IMR-90 (cell line): ENCODE measurements at regions not wholly inside any gene's neighbourhood (a gene's known extent, or its start where the extent isn't known, plus 50 kb on each side); places are given as distances from the start of the nearest gene placed in this dataset.

Experiments used
- ATAC-seq: fragments of 200-7000 bp; cut with Tn5 transposase; 2 replicates; pipeline ENCODE4 v1.9.1; 2020; ENCODE audit warnings: low read depth, mild to moderate bottlenecking, moderate library complexity
- BruUV-seq: library from RNA; stranded (reverse); fragments of 400-500 nt; replicated peaks from 2 replicates; lab custom pipeline; 2021; lab: Mats Ljungman, UMichigan
- CTCF ChIA-PET: fragments of 300-600 bp; formaldehyde crosslinking; extraction: SDS; loops from one replicate; lab custom pipeline; 2021; ENCODE audit warnings: antibody characterized with exemption; lab: Yijun Ruan, JAX
- POLR2A ChIA-PET: fragments of 300-600 bp; sonication (Branson Sonifier 250); formaldehyde crosslinking; loops from one replicate; lab custom pipeline; 2022; ENCODE audit warnings: antibody characterized with exemption; ENCODE audit not compliant: unreplicated experiment; lab: Charles Lee
- DNase-seq: peaks from one replicate; pipeline ENCODE4 v3.0.0; 2013
- H2AFZ ChIP-seq: replicated peaks from 2 replicates; pipeline ENCODE3; 2013; ENCODE audit warnings: low read length, mild to moderate bottlenecking; ENCODE audit not compliant: poor library complexity
- H2AK5ac ChIP-seq: 2 replicates; pipeline ENCODE4 v1.6.1; 2013; ENCODE audit warnings: low read depth, low read length, inconsistent platforms
- H2AK9ac ChIP-seq: replicated peaks from 2 replicates; pipeline ENCODE3; 2013; ENCODE audit warnings: mild to moderate bottlenecking, low read depth, low read length, moderate library complexity; ENCODE audit not compliant: poor library complexity
- H2BK120ac ChIP-seq: 2 replicates; pipeline ENCODE4 v1.6.1; 2013; ENCODE audit warnings: low read depth, low read length, inconsistent platforms
- H2BK15ac ChIP-seq: 3 replicates; pipeline ENCODE4 v1.6.1; 2013; ENCODE audit warnings: low read depth, low read length, inconsistent platforms
- H2BK20ac ChIP-seq: 2 replicates; pipeline ENCODE4 v1.6.1; 2013; ENCODE audit warnings: low read depth, mild to moderate bottlenecking, inconsistent platforms, low read length, moderate library complexity
- H2BK5ac ChIP-seq: 2 replicates; pipeline ENCODE4 v1.6.1; 2013; ENCODE audit warnings: mild to moderate bottlenecking, low read depth, low read length, inconsistent platforms; ENCODE audit not compliant: poor library complexity, severe bottlenecking
- H3K14ac ChIP-seq: replicated peaks from 2 replicates; pipeline ENCODE4 v1.6.1; 2013; ENCODE audit warnings: low read depth, low read length, inconsistent platforms
- H3K18ac ChIP-seq: 2 replicates; pipeline ENCODE4 v1.6.1; 2013; ENCODE audit warnings: low read depth, low read length, control low read depth
- H3K23ac ChIP-seq: 2 replicates; pipeline ENCODE4 v1.6.1; 2013; ENCODE audit warnings: low read depth, low read length, inconsistent platforms
- H3K27ac ChIP-seq: 2 replicates; pipeline ENCODE4 v1.5.1; 2013; ENCODE audit warnings: mild to moderate bottlenecking, control low read depth, low read length; ENCODE audit not compliant: insufficient read depth
- H3K27me3 ChIP-seq: 2 replicates; pipeline ENCODE4 v1.6.1; 2013; ENCODE audit warnings: low read length; ENCODE audit not compliant: control insufficient read depth, insufficient read depth
- H3K36me3 ChIP-seq: 2 replicates; pipeline ENCODE4 v1.6.1; 2013; ENCODE audit warnings: low read length, mixed read lengths; ENCODE audit not compliant: control insufficient read depth, insufficient read depth
- H3K4ac ChIP-seq: 2 replicates; pipeline ENCODE4 v1.6.1; 2013; ENCODE audit warnings: low read depth, low read length, inconsistent platforms
- H3K4me1 ChIP-seq: 2 replicates; pipeline ENCODE4 v1.6.1; 2013; ENCODE audit warnings: low read length, mixed read lengths; ENCODE audit not compliant: control insufficient read depth, insufficient read depth
- H3K4me2 ChIP-seq: 2 replicates; pipeline ENCODE4 v1.6.1; 2013; ENCODE audit warnings: low read depth, mild to moderate bottlenecking, control low read depth, low read length, moderate library complexity
- H3K4me3 ChIP-seq: 2 replicates; pipeline ENCODE4 v1.5.1; 2013; ENCODE audit warnings: low read depth, mild to moderate bottlenecking, control low read depth, low read length, moderate library complexity; ENCODE audit not compliant: insufficient read depth
- H3K56ac ChIP-seq: 2 replicates; pipeline ENCODE4 v1.6.1; 2013; ENCODE audit warnings: low read length, inconsistent platforms; ENCODE audit not compliant: insufficient read depth; ENCODE audit errors: extremely low read depth
- H3K79me1 ChIP-seq, 2 experiments: 2 replicates each; pipeline ENCODE4 v1.6.1; 2013; ENCODE audit warnings: low read length in 2 of 2, inconsistent platforms in 1 of 2, low read depth in 1 of 2
- H3K9ac ChIP-seq: 2 replicates; pipeline ENCODE4 v1.6.1; 2013; ENCODE audit warnings: low read depth, low read length, control low read depth
- H3K9me1 ChIP-seq: 2 replicates; pipeline ENCODE4 v1.6.1; 2013; ENCODE audit warnings: low read length, inconsistent platforms; ENCODE audit not compliant: insufficient read depth
- H3K9me3 ChIP-seq: 2 replicates; pipeline ENCODE4 v1.6.1; 2013; ENCODE audit warnings: low read length; ENCODE audit not compliant: control insufficient read depth, insufficient read depth
- H4K20me1 ChIP-seq: 2 replicates; pipeline ENCODE4 v1.6.1; 2013; ENCODE audit warnings: low read length, inconsistent platforms; ENCODE audit not compliant: insufficient read depth
- H4K5ac ChIP-seq: 2 replicates; pipeline ENCODE4 v1.6.1; 2013; ENCODE audit warnings: mild to moderate bottlenecking, low read depth, low read length, control low read depth
- H4K8ac ChIP-seq, 2 experiments: 2 replicates each; pipeline ENCODE4 v1.6.1; 2013; ENCODE audit warnings: low read depth in 2 of 2, low read length in 2 of 2, control low read depth in 1 of 2, inconsistent platforms in 1 of 2
- H4K91ac ChIP-seq: 2 replicates; pipeline ENCODE4 v1.6.1; 2013; ENCODE audit warnings: low read depth, low read length, inconsistent platforms; ENCODE audit not compliant: insufficient read depth
- BHLHE40 ChIP-seq: fragments of 150-350 bp; IDR thresholded peaks from 2 replicates; pipeline ENCODE4 v1.6.1; 2016; ENCODE audit warnings: mild to moderate bottlenecking, low read depth, low read length
- CHD1 ChIP-seq: IDR thresholded peaks from 2 replicates; pipeline ENCODE4 v1.6.1; 2012; ENCODE audit warnings: low read depth, low read length, improper control_type of control experiment
- FOS ChIP-seq: fragments of 150-350 bp; IDR thresholded peaks from 2 replicates; pipeline ENCODE4 v1.6.1; 2016; ENCODE audit warnings: low read depth, low read length
- MAFK ChIP-seq: IDR thresholded peaks from 2 replicates; pipeline ENCODE4 v1.6.1; 2012; ENCODE audit warnings: low read depth, low read length, improper control_type of control experiment
- MXI1 ChIP-seq: IDR thresholded peaks from 2 replicates; pipeline ENCODE4 v1.6.1; 2012; ENCODE audit warnings: low read depth, mild to moderate bottlenecking, low read length, moderate library complexity, borderline replicate concordance
- NFE2L2 ChIP-seq: fragments of 150-350 bp; IDR thresholded peaks from 2 replicates; pipeline ENCODE4 v1.6.1; 2016; ENCODE audit warnings: low read depth, mild to moderate bottlenecking, low read length
- POLR2A ChIP-seq: IDR thresholded peaks from 2 replicates; pipeline ENCODE4 v1.6.1; 2012; ENCODE audit warnings: mild to moderate bottlenecking, low read depth, low read length
- RAD21 ChIP-seq: IDR thresholded peaks from 2 replicates; pipeline ENCODE4 v1.6.1; 2012; ENCODE audit warnings: low read length, improper control_type of control experiment
- RCOR1 ChIP-seq: IDR thresholded peaks from 2 replicates; pipeline ENCODE4 v1.6.1; 2012; ENCODE audit warnings: mild to moderate bottlenecking, low read length, improper control_type of control experiment; ENCODE audit not compliant: insufficient replicate concordance
- USF2 ChIP-seq: fragments of 150-350 bp; IDR thresholded peaks from 2 replicates; pipeline ENCODE4 v1.6.1; 2017; ENCODE audit warnings: mild to moderate bottlenecking, antibody characterized with exemption, low read length, low read depth
- WGBS, 2 experiments: methylation state at CpG; one replicate each; pipeline versions ENCODE4 v1.1.5 to v1.1.7; 2013; ENCODE audit warnings: missing lambda C conversion rate in 2 of 2; ENCODE audit not compliant: insufficient read length in 1 of 2; ENCODE audit errors: extremely low coverage in 2 of 2; 5-methylcytosine and 5-hydroxymethylcytosine counted together
- dilution Hi-C: fragments of 300-500 bp; cut with HindIII; formaldehyde crosslinking; loops from one replicate; pipeline ENCODE4 v1.14.3; 2018; ENCODE audit warnings: low sequenced_read_pairs; ENCODE audit not compliant: unreplicated experiment
- in situ Hi-C: fragments of 300-500 bp; cut with MboI; formaldehyde crosslinking; loops from 3 replicates; pipeline ENCODE4 v1.14.3; 2019; ENCODE audit warnings: low sequenced_read_pairs, inconsistent platforms, mixed read lengths
- intact Hi-C: fragments of 100-400 bp; cut with micrococcal nuclease; formaldehyde crosslinking; loops from 2 replicates; pipeline ENCODE4 v1.10.0; 2022
- TF ChIP-seq, protein P1 (sequence below): fragments of 150-350 bp; IDR thresholded peaks from 2 replicates; pipeline ENCODE4 v1.6.1; 2016; ENCODE audit warnings: low read depth, mild to moderate bottlenecking, low read length, moderate library complexity, borderline replicate concordance

GRCh38 chr11:76607431-76607830 is 63.1 kb downstream of the LRRC32 start:
- no peak overlapping the region for H2BK20ac ChIP-seq
- no TSS peak for BruUV-seq
- H3K4me2 ChIP-seq: no peak overlapping the region
- TF ChIP-seq CHD1: no peak
- no peak for TF ChIP-seq MAFK
- TF ChIP-seq RAD21: no peak
- no peak for TF ChIP-seq POLR2A
- TF ChIP-seq RCOR1: no peak
- TF ChIP-seq, protein P1, sequence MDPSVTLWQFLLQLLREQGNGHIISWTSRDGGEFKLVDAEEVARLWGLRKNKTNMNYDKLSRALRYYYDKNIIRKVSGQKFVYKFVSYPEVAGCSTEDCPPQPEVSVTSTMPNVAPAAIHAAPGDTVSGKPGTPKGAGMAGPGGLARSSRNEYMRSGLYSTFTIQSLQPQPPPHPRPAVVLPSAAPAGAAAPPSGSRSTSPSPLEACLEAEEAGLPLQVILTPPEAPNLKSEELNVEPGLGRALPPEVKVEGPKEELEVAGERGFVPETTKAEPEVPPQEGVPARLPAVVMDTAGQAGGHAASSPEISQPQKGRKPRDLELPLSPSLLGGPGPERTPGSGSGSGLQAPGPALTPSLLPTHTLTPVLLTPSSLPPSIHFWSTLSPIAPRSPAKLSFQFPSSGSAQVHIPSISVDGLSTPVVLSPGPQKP: no peak
- TF ChIP-seq NFE2L2: no peak
- TF ChIP-seq BHLHE40: no peak
- TF ChIP-seq USF2: no peak
- no peak for TF ChIP-seq MXI1
- TF ChIP-seq FOS: no peak
- in situ Hi-C loops (no loop called here), dilution Hi-C loops (no loop called here), intact Hi-C loops (no loop called here)
- WGBS, 2 experiments: no CpG with 5 or more reads among the region's 2 CpGs
- H3K27ac ChIP-seq: no peak overlapping the region
- DNase-seq: no peak
- no peak overlapping the region for H3K9ac ChIP-seq
- no peak overlapping the region for H2BK15ac ChIP-seq
- no peaks in the 10 kb centered on the region for H3K79me1 ChIP-seq
- no peaks in the 10 kb centered on the region; the same call in 1 of the 2 replicates for H3K9me1 ChIP-seq
- H3K4me3 ChIP-seq: no peak overlapping the region
- H2BK120ac ChIP-seq: no peak overlapping the region
- H3K23ac ChIP-seq: no peak overlapping the region
- H3K18ac ChIP-seq: no peak overlapping the region
- H3K4ac ChIP-seq: no peak overlapping the region
- H2AFZ ChIP-seq: no peak overlapping the region
- 0 out of 2 replicates have a peak, but pooled peaks cover 1% of the 10 kb centered on the region for H3K27me3 ChIP-seq
- H4K20me1 ChIP-seq: no peaks in the 10 kb centered on the region
- no peak overlapping the region for H2AK5ac ChIP-seq
- no peak overlapping the region for H4K5ac ChIP-seq
- ATAC-seq: no peak
- H3K14ac ChIP-seq: no peak overlapping the region
- no peak overlapping the region for H2AK9ac ChIP-seq
- H4K91ac ChIP-seq: no peak overlapping the region
- POLR2A ChIA-PET: no interaction called here
- peaks cover 8% of the 10 kb centered on the region; the same call in 1 of the 2 replicates for H3K4me1 ChIP-seq
- no peaks in the 10 kb centered on the region for H3K36me3 ChIP-seq
- no peak overlapping the region for H4K8ac ChIP-seq
- H3K56ac ChIP-seq: no peak overlapping the region
- CTCF ChIA-PET: interaction anchor here (1.5 kb wide), 1 partner anchor 9 kb away, joined by 12 read pairs; no protein-coding TSS in a partner anchor
- H2BK5ac ChIP-seq: no peak overlapping the region
- no peaks in the 10 kb centered on the region for H3K9me3 ChIP-seq
